ENCODE measurements at regions not wholly inside any gene's neighbourhood (a gene's known extent, or its start where the extent isn't known, plus 50 kb on each side); places are given as distances from the start of the nearest gene placed in this dataset.
"Not testable (repeated sequence)": the region's sequence is repeated elsewhere in the genome, so short reads cannot be mapped to it uniquely, and the experiment has no call there.

- CTCF ChIA-PET: interaction anchor here (0.6 to 0.7 kb wide), 2 partner anchors 338 to 463 kb away, joined by 3 to 4 read pairs; no protein-coding TSS in a partner anchor
- no peaks in the 10 kb centered on the region for H3K4me1 ChIP-seq (ENCODE audit: control insufficient read depth, insufficient read depth, low read length)
- no peaks in the 10 kb centered on the region for H3K9me3 ChIP-seq (ENCODE audit: control insufficient read depth, insufficient read depth, low read depth, low read length)
- no peak overlapping the region for H3K27ac ChIP-seq (ENCODE audit: extremely low read depth, low read depth, low read length)
- no peak overlapping the region for H3K4me3 ChIP-seq (ENCODE audit: low read depth, low read length)
- POLR2A ChIA-PET: no interaction called here
- TF ChIP-seq ZNF837 (tag by site-specific recombination; IDR thresholded peaks at IDR 0.05) (no peak), SETDB1 (IDR thresholded peaks at IDR 0.05; ENCODE audit: insufficient read length, low read length) (no peak), ZNF23 (tag by site-specific recombination; IDR thresholded peaks at IDR 0.05; ENCODE audit: borderline replicate concordance) (no peak), ZNF513 (tag by site-specific recombination; IDR thresholded peaks at IDR 0.05) (no peak)
- TF ChIP-seq, protein P1, sequence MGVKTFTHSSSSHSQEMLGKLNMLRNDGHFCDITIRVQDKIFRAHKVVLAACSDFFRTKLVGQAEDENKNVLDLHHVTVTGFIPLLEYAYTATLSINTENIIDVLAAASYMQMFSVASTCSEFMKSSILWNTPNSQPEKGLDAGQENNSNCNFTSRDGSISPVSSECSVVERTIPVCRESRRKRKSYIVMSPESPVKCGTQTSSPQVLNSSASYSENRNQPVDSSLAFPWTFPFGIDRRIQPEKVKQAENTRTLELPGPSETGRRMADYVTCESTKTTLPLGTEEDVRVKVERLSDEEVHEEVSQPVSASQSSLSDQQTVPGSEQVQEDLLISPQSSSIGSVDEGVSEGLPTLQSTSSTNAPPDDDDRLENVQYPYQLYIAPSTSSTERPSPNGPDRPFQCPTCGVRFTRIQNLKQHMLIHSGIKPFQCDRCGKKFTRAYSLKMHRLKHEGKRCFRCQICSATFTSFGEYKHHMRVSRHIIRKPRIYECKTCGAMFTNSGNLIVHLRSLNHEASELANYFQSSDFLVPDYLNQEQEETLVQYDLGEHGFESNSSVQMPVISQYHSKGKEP (tag by site-specific recombination; IDR thresholded peaks at IDR 0.05): no peak
- no peaks in the 10 kb centered on the region for H3K36me3 ChIP-seq (ENCODE audit: control insufficient read depth in 2 of 2, insufficient read depth in 1 of 2, low read length in 2 of 2)
Observed at GRCh38 chr12:42910656-42911055, 321.1 kb upstream of the PRICKLE1 start.

DNA sequence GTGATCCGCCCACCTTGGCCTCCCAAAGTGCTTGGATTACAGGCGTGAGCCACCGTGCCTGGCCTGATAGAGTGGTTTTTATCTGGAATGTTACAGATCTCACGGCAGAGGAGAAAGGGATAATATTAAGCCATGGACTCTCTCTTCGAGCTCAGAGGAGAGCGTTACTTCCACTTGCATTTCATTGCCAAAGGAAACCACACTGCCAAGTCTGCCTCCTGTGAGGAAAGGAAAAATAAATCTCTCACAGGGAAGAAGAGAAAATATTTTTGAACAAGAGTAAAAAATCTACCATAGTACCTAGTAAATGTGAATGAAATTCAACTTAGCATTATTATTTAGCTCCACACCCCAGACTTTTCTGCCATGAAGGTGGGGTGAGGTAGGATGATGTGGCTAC, 319.2 kb upstream of the PRICKLE1 start:
- Histone ChIP-seq H3K27ac (ENCODE audit: extremely low read depth, low read depth, low read length) (no peak overlapping the region), H3K4me1 (ENCODE audit: control insufficient read depth, insufficient read depth, low read length) (no peaks in the 10 kb centered on the region), H3K36me3 (ENCODE audit: control insufficient read depth in 2 of 2, insufficient read depth in 1 of 2, low read length in 2 of 2) (no peaks in the 10 kb centered on the region), H3K4me3 (ENCODE audit: low read depth, low read length) (no peak overlapping the region), H3K9me3 (ENCODE audit: control insufficient read depth, insufficient read depth, low read depth, low read length) (no peaks in the 10 kb centered on the region)
- ChIA-PET CTCF (no interaction called here), POLR2A (no interaction called here)
- no peak for TF ChIP-seq REST (tag by site-specific recombination; IDR thresholded peaks at IDR 0.05)
- no peak for TF ChIP-seq ZNF133 (tag by site-specific recombination; IDR thresholded peaks at IDR 0.05)
- TF ChIP-seq, protein P2, sequence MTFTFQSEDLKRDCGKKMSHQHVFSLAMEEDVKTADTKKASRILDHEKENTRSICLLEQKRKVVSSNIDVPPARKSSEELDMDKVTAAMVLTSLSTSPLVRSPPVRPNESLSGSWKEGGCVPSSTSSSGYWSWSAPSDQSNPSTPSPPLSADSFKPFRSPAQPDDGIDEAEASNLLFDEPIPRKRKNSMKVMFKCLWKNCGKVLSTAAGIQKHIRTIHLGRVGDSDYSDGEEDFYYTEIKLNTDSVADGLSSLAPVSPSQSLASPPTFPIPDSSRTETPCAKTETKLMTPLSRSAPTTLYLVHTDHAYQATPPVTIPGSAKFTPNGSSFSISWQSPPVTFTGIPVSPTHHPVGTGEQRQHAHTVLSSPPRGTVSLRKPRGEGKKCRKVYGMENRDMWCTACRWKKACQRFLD (tag by site-specific recombination; IDR thresholded peaks at IDR 0.05): no peak
- no peak for TF ChIP-seq BCL11B (tag by site-specific recombination; IDR thresholded peaks at IDR 0.05; ENCODE audit: low read depth)
- TF ChIP-seq GLI2 (tag by site-specific recombination; IDR thresholded peaks at IDR 0.05; ENCODE audit: borderline replicate concordance, low read depth): no peak
- TF ChIP-seq, protein P3, sequence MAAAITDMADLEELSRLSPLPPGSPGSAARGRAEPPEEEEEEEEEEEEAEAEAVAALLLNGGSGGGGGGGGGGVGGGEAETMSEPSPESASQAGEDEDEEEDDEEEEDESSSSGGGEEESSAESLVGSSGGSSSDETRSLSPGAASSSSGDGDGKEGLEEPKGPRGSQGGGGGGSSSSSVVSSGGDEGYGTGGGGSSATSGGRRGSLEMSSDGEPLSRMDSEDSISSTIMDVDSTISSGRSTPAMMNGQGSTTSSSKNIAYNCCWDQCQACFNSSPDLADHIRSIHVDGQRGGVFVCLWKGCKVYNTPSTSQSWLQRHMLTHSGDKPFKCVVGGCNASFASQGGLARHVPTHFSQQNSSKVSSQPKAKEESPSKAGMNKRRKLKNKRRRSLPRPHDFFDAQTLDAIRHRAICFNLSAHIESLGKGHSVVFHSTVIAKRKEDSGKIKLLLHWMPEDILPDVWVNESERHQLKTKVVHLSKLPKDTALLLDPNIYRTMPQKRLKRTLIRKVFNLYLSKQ (tag by site-specific recombination; IDR thresholded peaks at IDR 0.05; ENCODE audit: borderline replicate concordance): no peak

DNA sequence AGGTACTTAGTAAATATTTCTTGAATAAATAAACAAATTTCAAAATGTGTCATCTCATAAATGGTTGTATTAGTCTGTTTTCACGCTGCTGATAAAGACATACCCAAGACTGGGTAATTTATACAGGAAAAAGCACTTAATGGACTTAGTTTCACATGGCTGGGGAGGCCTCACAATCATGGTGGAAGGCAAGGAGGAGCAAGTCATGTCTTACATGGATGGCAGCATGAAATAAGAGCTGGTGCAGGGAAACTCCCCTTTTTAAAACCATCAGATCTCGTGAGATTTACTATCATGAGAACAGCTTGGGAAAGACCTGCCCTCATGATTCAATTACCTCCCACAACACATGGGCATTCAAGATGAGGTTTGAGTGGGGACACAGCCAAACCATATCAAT, 317.3 kb upstream of the PRICKLE1 start:
- H3K4me3 ChIP-seq (ENCODE audit: low read depth, low read length); H3K36me3 ChIP-seq (ENCODE audit: control insufficient read depth in 2 of 2, insufficient read depth in 1 of 2, low read length in 2 of 2); H3K9me3 ChIP-seq (ENCODE audit: control insufficient read depth, insufficient read depth, low read depth, low read length); POLR2A ChIA-PET; H3K4me1 ChIP-seq (ENCODE audit: control insufficient read depth, insufficient read depth, low read length); H3K27ac ChIP-seq (ENCODE audit: extremely low read depth, low read depth, low read length); CTCF ChIA-PET: not testable (repeated sequence)
- TF ChIP-seq SETDB1 (IDR thresholded peaks at IDR 0.05; ENCODE audit: insufficient read length, low read length): peak; percentile 26
